VCaP (cell line): ENCODE measurements at regions not wholly inside any gene's neighbourhood (a gene's known extent, or its start where the extent isn't known, plus 50 kb on each side); places are given as distances from the start of the nearest gene placed in this dataset.

Experiments used
- H3K27ac ChIP-seq: fragments of 450-650 bp; 2 replicates; pipeline ENCODE4 v1.5.1; 2017
- CTCF ChIP-seq: fragments of 450-650 bp; conservative IDR thresholded peaks from 2 replicates; pipeline ENCODE4 v1.5.1; 2017; ENCODE audit warnings: mild to moderate bottlenecking, moderate library complexity

GRCh38 chr12:28824193-28824846 is 324.8 kb upstream of the FAR2 start:
- no peak overlapping the region for H3K27ac ChIP-seq
- no peak for TF ChIP-seq CTCF

GRCh38 chr12:28824849-28825248 is 324.2 kb upstream of the FAR2 start:
- no peak overlapping the region for H3K27ac ChIP-seq
- TF ChIP-seq CTCF: no peak

GRCh38 chr12:28826766-28827165 is 322.3 kb upstream of the FAR2 start:
- H3K27ac ChIP-seq: no peak overlapping the region
- TF ChIP-seq CTCF: no peak

- TF ChIP-seq CTCF: no peak
- H3K27ac ChIP-seq: no peak overlapping the region
Observed at GRCh38 chr12:28827861-28828260, 321.2 kb upstream of the FAR2 start.

GRCh38 chr12:28828318-28828717 is 320.8 kb upstream of the FAR2 start:
- H3K27ac ChIP-seq: no peak overlapping the region
- no peak for TF ChIP-seq CTCF

GRCh38 chr12:28830491-28830890 is 318.6 kb upstream of the FAR2 start:
- TF ChIP-seq CTCF: no peak
- no peak overlapping the region for H3K27ac ChIP-seq

GRCh38 chr12:28844718-28845117 is 304.4 kb upstream of the FAR2 start:
- TF ChIP-seq CTCF: no peak
- H3K27ac ChIP-seq: no peak overlapping the region

- no peak overlapping the region for H3K27ac ChIP-seq
- TF ChIP-seq CTCF: no peak
Observed at GRCh38 chr12:28851781-28852180, 297.3 kb upstream of the FAR2 start.
